ENCODE measurements at regions not wholly inside any gene's neighbourhood (a gene's known extent, or its start where the extent isn't known, plus 50 kb on each side); places are given as distances from the start of the nearest gene placed in this dataset.

DNA sequence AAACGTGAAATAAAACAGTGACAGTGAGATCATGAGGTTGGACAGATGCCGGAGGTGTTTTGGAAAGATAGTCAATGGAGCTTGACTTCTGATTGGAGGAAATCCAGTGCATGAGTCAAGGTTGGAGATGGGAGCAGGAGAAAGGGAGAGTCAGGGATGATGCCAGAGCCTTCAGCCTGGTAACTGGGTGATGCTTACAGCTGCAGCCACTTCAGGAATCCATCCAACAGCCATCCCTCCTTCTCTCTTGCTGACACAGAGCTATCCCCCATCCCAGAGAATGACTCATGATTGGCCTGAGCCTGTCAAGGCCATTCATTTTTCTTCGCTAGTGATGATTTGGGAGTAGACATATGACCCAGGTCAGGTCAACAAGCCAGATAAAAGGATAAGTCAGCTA, 112.8 kb downstream of the SAMD5 start:
- DNase-seq: no peak

DNA sequence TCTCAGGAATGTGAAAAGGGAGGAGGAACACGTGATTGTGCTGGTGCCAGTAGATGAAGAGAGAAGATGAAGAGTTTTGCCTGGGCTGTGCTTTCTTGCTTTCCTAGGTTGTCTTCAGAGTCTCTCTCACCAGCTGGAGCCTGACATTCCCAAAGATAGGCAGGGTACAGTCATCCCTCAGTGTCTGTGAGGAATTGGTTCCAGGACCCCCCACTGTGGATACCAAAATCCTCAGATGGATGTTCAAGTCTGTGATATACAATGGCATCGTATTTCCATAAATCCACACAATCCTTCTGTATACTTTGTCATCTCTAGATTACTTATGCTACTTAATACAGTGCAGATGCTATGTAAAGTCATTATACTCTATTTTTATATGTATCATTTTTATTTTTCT, 113.5 kb downstream of the SAMD5 start:
- no peak for DNase-seq

DNA sequence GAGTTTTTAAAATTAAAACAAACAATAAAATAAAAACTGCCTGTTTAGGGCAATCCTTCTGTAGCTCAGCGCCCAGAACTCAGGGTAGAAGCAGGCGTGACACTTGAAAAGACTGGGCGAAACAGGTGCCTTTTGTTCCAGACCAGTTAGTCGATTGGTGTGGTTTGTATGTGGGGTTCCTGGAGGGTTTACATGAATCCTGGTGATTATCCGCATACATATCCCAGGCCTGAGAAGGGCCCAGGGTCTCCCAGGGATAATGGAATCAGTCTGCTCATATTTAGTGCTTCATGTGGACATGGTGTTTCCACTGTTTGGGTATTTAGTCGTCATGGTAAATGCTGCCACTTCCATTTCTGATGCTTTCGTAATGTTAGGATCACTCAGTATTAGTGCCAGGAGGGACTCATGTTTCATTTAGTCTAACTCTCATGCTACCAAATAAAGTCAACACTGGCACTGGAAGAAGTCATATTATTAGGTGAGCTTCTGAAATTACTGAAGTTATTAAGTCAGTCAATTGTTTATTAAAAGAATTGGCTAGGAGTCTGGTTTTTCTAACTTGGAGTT, 116.5 kb downstream of the SAMD5 start:
- DNase-seq: no peak

DNA sequence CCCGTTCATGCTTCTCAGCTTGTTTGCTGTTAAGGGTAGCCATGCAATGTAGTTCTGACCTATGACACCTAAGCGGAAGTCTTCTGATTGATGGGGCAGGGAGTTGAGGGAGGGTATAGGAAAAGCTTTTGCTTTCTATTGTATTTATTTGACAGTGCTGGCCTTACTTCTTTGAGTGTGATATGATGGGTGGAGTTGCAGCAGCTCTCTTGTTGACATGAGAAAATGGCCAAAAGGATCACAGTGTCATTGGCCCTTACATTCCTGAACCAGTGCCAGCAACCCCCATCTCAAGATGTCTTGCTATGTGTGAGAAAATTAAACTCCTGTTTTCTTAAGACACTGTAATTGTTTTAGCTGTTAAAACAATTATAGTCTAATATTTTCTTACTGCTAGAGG, 117.5 kb downstream of the SAMD5 start:
- no peak for DNase-seq

DNA sequence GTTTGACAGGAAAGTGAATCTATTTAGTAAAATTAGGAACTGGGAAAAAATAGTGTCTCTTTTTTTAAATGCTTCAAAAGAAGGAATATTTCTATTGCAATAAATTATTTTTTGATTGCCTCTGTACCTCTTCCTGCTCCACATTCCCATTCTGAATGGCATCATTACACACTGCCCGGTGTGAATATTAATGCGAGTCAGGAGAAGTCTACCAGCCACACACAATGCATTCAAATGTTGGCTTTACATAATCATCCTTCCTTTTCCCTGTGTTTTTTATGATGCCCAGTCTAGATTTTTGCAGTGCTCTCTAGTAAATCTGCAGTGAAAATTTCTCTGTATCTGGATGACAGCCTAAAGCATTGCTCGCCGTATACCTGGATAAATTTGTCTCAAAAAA, 118.9 kb downstream of the SAMD5 start:
- no peak for DNase-seq

DNA sequence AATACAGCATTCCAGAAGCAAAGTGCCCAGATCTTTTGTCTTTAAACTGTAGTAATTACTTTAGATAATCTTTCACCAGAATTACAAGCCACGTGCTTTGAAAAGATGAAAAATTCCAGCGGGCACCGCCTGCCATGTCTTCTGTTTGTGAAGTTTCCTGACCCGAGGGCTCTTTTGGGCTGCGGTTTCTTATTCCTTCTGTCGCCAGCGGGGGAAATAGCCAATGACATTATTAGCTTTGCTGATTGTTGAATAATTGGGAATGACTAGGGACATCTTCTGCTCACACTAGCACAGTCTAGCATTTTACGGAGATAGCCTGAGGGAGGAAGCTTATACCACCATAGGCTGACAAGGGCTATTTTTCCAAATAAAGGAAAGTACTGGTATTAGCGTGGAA, 124.7 kb downstream of the SAMD5 start:
- no peak for DNase-seq

DNA sequence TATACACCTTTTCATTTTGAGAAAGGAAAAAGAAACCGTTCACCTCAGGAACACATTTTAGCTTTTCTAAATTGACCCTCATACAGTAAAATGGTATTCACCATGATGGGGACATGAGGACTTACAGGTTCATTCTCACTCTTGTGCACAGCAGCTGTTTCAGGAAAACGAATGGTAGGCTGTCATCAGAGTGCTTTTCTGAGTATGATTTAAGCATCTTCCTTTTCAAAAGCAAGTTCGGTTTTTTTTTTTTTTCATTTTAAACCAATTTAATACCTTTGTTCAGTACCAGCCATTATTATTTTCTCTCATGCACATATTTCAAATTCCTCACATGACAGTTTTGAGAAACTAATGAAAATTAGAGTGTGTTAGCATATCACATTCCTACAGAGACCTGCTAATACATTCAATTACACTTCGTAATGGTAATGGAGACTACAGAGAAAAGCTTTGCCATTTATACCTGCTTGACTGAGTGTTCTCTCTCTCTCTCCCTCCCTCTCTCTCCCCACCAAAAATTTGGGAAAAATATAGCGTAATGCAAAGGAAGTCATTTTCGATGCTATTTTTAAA, 129.2 kb downstream of the SAMD5 start:
- no peak for DNase-seq

DNA sequence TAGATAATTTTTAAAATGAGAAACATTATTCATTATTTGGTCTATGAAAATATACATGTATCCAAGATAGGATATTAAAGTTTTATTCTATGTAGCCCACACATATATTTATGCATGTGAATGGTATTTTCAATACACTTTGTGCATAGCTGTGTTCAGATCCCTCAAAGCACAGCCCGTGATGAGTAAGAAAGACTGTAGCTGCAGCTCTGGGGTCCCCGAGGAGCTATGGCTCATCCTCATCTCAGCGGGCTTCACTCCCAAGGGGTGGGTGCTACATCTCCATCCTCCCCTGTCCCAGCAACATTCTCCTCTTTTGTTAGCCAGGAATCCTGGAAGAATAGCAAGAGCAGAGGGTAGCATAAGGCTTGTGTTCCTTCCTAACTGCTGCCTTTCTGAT, 130.8 kb downstream of the SAMD5 start:
- no peak for DNase-seq

DNA sequence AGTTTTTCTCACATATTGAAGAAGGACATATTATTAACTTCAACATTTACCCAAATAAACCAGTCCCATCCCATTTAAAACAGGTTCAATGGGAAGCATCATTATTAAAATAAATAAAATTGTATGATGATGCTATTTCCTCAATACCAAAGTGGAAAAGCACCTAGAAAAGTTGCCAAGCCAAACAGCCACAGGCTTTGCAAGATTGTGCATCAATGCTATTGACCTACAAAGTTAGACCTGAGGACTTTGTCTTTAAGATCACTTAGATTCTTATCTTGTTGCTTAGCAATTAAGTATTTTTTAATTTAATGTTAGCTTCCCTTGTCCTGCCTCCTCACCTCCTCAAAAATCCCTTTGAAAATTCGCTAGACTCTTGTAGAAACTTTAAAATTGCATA, 132.1 kb downstream of the SAMD5 start:
- DNase-seq: no peak

DNA sequence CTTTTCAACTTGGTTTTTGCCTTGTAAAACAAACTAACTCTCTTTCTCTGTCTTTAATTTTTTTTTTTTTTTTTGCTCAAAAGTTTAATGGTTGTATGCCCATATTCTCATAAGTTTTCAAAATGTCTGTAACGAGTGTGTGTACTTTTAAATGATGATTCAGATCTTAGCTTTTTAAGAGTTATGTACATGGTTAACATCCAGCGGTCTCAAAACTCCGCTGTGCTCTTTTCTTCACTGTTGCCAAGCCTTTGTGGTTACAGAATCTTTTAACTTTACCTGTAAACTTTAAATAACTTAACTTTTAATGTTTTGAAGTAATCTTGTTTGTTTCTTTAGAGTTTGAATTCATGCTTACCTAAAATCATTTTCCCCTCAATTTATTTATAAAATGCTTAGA, 133.0 kb downstream of the SAMD5 start:
- no peak for DNase-seq

DNA sequence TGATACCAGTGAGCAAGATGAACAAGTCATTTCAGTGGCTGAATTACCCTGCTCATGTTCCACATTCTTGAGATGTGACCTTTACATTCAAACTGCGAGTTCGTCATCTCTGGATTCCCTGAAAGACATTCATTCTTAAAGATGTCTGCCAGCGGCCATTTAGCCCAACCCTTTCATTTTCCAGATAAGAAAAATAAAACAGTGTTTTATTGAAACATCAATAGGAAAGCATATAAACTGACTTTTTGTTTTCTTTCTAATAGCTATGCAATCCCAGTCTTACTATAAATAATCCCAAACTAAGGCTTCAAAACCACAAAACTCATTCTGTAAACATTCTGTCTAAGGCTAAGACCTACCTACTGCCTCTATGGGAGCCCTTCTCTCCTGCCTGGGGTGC, 134.0 kb downstream of the SAMD5 start:
- no peak for DNase-seq

DNA sequence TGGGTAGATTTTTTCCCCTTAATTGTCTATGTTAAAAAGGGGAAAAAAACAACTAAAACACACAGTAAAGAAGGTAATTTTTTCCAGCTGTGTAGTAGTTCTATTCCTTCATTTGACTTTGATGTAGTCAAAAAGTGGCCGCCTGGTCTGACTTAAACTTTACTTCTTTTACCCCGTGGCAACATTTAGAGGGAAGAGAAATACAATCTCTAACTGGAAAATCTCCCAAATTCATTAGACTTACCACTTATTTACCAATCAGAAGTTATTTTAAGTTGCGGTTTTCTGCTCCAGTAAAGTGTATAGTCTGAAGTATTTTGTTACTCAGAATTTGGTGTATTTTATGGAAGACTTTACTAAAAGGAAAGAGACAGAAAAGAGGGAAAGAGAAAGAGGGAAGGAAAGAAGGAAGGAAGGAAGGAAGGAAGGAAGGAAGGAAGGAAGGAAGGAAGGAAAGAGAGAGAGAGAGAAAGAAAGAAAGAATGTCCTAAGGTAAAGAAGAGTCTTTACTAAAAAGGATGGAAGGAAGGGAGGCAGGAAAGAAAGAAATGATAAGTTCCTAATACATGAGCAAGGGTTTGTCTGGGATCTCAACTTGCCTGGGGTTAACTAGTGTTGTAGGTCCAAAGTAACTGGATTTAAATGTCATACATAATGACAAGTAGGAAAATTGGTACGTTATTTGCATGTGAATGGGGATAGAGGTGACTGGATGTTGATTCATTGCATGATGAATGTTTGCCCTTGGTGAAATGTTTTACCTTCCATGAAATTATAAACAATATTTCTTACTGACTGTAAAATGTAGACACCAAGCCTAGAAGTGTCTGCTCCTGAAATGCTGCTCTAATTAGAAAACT, 135.1 kb downstream of the SAMD5 start:
- DNase-seq: no peak

DNA sequence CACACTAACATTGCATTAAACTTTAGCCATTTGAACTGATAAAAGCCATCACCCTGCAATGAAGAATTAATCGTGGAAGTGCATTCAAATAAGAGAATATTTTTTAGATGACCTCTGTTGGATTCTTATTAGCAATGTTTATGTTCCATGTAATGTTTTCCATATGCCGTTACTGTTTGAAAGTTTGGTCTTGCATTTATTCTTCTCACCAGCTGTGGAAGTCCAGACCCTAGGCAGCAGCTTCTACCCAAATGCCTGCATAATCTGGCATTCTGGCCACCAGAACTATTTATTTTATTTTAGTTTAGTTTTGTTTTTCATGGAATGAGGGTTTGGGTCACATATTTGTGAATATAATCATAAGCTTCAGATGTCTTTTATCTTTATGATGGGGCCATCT, 140.4 kb downstream of the SAMD5 start:
- DNase-seq: no peak

DNA sequence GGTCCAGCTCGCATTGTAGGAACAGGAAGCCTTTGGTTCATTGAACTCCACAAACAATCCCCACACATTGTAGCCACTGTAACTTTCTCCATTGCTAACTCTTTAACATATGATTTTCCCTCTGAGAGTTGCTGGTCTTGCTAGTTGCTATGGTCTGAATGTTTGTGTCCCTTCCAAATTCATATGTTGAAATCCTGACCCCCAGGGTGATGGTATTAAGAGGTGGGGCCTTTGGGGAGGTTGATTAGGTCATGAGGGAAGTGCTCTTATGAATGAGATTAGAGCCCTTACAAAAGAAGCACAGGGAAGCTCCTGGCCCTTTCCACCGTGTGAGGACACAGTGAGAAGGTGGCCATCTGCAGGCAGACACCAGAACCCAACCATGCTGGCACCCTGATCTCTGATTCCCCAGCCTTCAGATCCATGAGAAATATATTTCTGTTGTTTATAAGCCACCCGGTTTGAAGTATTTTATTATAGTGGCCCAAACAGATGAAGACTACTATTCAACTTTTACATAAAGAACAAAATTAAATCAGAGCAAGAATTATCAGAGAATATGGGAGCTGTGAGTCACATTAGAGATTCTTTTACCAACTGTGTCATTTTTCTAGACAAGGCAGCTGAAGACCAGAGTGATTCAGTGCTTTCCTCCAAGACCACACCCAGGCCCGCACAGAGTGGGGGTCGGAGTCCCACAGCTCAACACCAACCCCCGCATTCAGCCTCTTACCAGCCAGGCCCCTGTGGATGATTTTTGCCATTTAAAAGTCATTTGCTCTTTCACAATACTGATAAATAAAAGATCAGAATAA, 143.0 kb downstream of the SAMD5 start:
- no peak for DNase-seq

DNA sequence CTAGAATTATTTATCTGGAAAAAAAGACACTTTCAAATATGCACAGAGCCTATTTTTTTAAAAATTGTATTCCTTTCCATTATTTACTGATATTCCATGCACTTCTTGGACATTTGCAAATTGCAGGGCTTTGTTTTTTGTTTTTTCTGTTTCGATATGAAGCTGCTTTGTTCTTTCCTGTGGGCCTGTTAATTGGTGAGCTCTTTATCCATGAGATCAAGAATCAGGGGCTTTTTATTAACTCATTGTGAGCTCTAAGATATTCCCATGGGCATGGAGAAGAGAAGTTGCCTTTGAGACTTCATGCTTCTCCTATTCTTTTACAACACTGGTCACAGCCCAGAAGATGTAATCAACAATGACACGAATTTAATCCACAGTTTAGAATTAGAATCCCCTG, 145.1 kb downstream of the SAMD5 start:
- DNase-seq: no peak

DNA sequence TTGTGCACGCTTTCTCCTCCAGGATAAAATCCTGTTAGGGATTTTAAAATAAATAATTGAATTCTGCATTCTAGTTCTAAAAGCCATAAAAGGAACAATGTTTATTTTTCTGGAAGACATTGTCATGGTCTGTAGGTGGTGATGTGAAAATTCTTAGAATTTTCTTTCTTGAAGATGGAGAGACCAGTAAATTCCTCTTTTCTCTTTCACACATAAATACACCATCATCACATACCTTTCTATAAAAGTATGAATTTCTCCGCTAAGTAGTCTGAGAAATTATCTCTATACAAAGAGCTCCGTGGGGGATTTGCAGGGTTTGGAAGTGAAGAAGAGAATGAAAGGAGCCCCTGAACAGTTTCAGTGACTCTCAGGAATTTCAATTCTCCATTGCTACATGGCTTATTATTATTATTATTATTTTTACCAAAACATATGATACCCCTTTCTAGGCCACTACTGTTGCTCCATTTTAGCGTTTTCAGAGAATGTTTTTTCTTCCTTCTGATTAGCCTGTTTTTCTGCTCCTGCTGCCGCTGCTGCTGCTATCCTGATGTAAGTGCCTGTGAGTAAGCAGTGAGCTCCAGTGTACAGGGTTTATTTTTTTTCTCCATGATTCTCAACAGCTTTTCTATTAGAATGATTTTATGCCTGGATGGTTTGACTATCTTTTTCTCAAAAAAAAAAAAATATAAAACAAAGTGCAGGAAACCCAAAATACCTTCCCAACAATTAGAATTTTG, 145.8 kb downstream of the SAMD5 start:
- no peak for DNase-seq

DNA sequence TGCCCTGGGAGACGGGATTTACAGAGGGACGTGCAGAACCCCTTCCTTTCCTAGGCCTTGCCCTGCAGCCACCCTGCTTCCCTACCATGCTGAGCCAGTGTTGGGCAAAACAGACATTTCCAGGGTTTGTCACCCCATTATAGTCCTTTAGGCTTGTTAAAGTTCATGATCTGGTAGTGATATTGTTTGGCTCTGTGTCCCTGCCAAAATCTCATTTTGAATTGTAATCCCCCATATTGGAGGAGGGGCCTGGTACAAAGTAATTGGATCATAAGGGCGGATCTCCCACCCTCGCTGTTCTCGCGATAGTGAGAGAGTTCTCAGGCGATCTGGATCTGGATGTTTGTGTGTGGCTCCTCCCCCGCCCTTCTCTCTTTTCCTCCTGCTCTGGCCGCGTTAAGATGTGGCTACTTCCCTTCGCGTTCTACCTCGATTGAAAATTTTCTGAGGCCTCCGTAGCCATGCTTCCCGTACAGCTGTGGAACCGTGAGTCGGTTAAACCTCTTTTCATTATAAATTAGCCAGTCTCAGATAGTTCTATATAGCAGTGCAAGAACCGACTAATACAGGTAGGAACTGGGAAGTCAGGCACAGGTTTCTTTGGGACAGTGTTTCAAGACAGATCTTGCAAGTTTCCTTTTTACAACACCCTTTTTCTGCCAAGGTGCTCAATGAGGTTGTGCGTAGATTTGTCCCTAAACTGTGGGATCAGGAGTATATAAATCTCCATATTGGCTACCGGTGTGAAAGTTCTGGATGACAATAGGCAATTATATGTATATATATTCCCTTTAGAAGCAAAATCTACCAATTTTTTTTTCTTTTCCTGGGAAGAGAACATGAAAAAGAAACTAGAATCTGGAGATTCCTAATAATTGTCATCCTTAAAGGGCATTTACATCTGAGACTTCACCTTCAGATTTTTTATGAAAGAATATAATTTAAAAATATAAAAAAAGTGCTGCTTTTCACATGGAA, 152.1 kb downstream of the SAMD5 start:
- DNase-seq: no peak

DNA sequence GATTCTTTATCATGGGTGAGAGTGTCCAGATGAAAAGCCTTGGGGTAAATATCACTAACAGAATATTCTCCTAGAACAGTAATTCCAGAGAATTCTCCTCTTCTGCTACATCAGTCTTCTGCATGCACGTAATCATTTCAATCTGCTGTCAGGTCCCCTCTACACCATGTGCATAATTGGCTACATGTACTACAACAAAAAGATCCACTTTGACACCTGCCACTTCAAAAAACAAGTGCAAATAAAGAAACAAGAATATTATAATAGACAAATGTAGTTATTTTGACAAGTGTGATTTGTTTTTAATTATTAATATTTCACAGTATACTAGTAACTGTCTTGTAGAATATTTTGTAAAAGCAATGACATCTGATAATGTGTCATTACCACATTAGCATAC, 154.2 kb downstream of the SAMD5 start:
- DNase-seq: no peak

DNA sequence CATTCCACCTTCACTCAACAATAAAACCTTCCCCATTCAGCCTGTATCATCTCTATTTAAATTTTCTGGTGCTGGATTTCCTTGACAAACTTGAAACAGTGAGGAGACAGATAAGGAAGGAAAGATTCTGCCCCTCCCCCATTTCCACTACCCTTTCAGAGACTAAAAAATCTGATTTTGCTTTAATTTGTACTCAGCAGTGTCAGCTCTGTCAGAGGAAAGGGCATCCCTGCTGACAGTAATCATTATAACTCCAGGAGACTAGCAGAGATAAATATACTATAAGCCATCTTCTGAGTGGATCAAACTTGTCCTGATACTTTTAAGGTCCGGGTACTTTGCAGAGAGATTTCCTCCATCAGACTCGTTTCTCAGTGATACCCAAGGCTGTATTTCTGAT, 155.6 kb downstream of the SAMD5 start:
- DNase-seq: no peak

DNA sequence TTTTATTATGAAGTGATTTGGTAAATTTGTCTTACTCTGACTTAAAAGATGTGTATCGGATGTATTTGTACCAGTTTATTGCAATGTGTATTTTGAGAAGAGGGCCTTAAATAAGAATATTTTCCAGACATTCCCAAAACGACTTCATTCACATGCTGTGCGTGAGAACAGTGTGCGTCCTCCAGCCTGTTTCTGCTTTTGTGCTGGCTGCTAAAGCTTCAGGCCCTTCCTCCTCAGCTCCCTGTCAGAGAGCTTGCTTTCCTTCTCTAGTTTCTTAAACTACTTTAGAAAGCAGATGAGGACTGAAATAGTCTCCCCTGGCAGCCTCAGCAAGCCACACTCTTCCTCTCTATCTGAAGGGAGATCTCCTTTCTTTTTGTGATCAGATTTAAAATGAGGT, 157.8 kb downstream of the SAMD5 start:
- DNase-seq: no peak

DNA sequence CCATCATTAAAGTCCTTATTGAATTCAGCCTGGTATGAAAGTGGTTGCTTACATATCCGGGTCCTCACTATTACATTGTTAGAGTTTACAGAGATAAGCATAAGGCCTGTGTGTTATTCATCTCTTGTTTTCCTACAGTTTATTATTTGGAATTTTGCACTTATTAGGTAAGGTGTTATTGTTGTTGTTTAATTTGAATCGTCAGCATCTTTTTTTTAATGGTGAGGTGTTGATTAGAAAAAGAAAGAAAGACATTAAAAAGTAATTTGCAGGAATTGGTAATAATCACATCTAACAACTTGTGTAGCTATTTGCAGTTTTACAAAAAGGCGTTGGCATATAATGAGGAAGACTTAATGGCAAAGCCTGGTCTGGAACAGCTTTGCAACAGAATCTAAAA, 158.6 kb downstream of the SAMD5 start:
- DNase-seq: no peak

DNA sequence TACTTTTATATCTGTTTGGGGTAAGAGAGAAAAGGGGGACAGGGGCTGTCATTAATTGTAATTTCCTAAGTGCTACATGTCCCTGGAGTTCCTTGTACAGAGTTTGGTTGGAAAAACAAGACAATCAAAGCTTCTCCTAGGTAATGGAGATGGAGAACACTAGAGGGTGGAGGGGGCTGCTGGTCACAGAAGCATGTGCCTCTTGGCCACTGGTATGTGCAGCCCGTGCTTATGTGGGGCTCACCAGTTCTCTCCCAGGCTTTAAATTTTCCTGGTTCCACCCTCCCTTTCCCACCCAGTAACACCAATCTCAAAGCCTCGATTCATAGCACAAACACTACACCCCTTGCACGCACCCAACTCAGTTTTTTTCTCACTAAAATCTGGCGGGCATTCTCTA, 165.6 kb downstream of the SAMD5 start:
- no peak for DNase-seq
